ENCODE measurements at regions not wholly inside any gene's neighbourhood (a gene's known extent, or its start where the extent isn't known, plus 50 kb on each side); places are given as distances from the start of the nearest gene placed in this dataset.

- Histone ChIP-seq H3K4me3 (no peak overlapping the region), H3K27me3 (no peaks in the 10 kb centered on the region), H3K27ac (no peak overlapping the region), H3K9me3 (no peaks in the 10 kb centered on the region), H3K4me1 (peaks cover 0 to 19% (median 6%) of the 10 kb centered on the region in 4 donors), H3K36me3 (no peaks in the 10 kb centered on the region)
- no peak for DNase-seq
- WGBS, 2 donors (ENCODE audit: low coverage in 1 of 2), result 88 to 100% methylated on average over 1 to 2 of the region's 2 CpGs
- intact Hi-C loops (cut with DNase I; ENCODE audit: low total_unique reads) (no loop called here), in situ Hi-C loops (cut with MboI; ENCODE audit: low pct_ligation_motif_present in 1 of 4, low pct_unique_long_range_greater_than_20kb in 1 of 4, low sequenced_read_pairs in 3 of 4) (loop anchor here in 1 of 4 donors (25.0 kb wide), 1 partner anchor 388 kb away; no protein-coding TSS in a partner anchor)
- TF ChIP-seq EP300 (IDR thresholded peaks at IDR 0.05; ENCODE audit: low read depth) (no peak), POLR2AphosphoS5 (IDR thresholded peaks at IDR 0.05) (no peak)
These were observed 364.0 kb upstream of the IL12A start for GRCh38 chr3:159624616-159625015.

GRCh38 chr3:159625594-159625993 lies 363.0 kb upstream of the IL12A start:
- H3K27ac ChIP-seq, result no peak overlapping the region
- no peaks in the 10 kb centered on the region for H3K27me3 ChIP-seq
- no peak overlapping the region for H3K4me3 ChIP-seq
- peaks cover 0 to 19% (median 6%) of the 10 kb centered on the region in 4 donors for H3K4me1 ChIP-seq
- in situ Hi-C loops (cut with MboI; ENCODE audit: low pct_ligation_motif_present in 1 of 4, low pct_unique_long_range_greater_than_20kb in 1 of 4, low sequenced_read_pairs in 3 of 4), result no loop called here
- no peaks in the 10 kb centered on the region for H3K36me3 ChIP-seq
- intact Hi-C loops (cut with DNase I; ENCODE audit: low total_unique reads), result no loop called here
- DNase-seq, result no peak
- no peaks in the 10 kb centered on the region for H3K9me3 ChIP-seq
- 93 to 97% methylated on average over 4 of the region's 4 CpGs for WGBS, 2 donors (ENCODE audit: low coverage in 1 of 2)
- TF ChIP-seq POLR2AphosphoS5 (IDR thresholded peaks at IDR 0.05) (no peak), CTCF (IDR thresholded peaks at IDR 0.05) (no peak), POLR2A (IDR thresholded peaks at IDR 0.05) (no peak), EP300 (IDR thresholded peaks at IDR 0.05; ENCODE audit: low read depth) (no peak)

- 42% methylated on average over 1 of the region's 1 CpG; no CpG with 5 or more reads in 1 of the 2 donors for WGBS, 2 donors (ENCODE audit: low coverage in 1 of 2)
- no peak for DNase-seq
- intact Hi-C loops (cut with DNase I; ENCODE audit: low total_unique reads), result no loop called here
- TF ChIP-seq POLR2A (IDR thresholded peaks at IDR 0.05) (no peak), POLR2AphosphoS5 (IDR thresholded peaks at IDR 0.05) (no peak), EP300 (IDR thresholded peaks at IDR 0.05; ENCODE audit: low read depth) (no peak), CTCF (IDR thresholded peaks at IDR 0.05) (no peak)
- Histone ChIP-seq H3K27ac (no peak overlapping the region), H3K9me3 (no peaks in the 10 kb centered on the region), H3K36me3 (no peaks in the 10 kb centered on the region), H3K4me3 (no peak overlapping the region), H3K27me3 (no peaks in the 10 kb centered on the region), H3K4me1 (peaks cover 0 to 19% (median 6%) of the 10 kb centered on the region in 4 donors)
- in situ Hi-C loops (cut with MboI; ENCODE audit: low pct_ligation_motif_present in 1 of 4, low pct_unique_long_range_greater_than_20kb in 1 of 4, low sequenced_read_pairs in 3 of 4), result no loop called here
These were observed 362.0 kb upstream of the IL12A start for GRCh38 chr3:159626598-159626997.

- 88 to 94% methylated on average over 2 of the region's 2 CpGs for WGBS, 2 donors (ENCODE audit: low coverage in 1 of 2)
- Histone ChIP-seq H3K27ac (peak overlapping the region in 1 of 4 donors; percentile 46), H3K4me1 (peaks cover 0 to 19% (median 6%) of the 10 kb centered on the region in 4 donors), H3K27me3 (no peaks in the 10 kb centered on the region), H3K9me3 (no peaks in the 10 kb centered on the region), H3K4me3 (no peak overlapping the region), H3K36me3 (no peaks in the 10 kb centered on the region)
- DNase-seq, result no peak
- in situ Hi-C loops (cut with MboI; ENCODE audit: low pct_ligation_motif_present in 1 of 4, low pct_unique_long_range_greater_than_20kb in 1 of 4, low sequenced_read_pairs in 3 of 4), result no loop called here
- intact Hi-C loops (cut with DNase I; ENCODE audit: low total_unique reads), result no loop called here
- TF ChIP-seq POLR2A (IDR thresholded peaks at IDR 0.05), result no peak
- TF ChIP-seq CTCF (IDR thresholded peaks at IDR 0.05), result no peak
- TF ChIP-seq EP300 (IDR thresholded peaks at IDR 0.05; ENCODE audit: low read depth), result no peak
- no peak for TF ChIP-seq POLR2AphosphoS5 (IDR thresholded peaks at IDR 0.05)
These were observed 361.4 kb upstream of the IL12A start for GRCh38 chr3:159627229-159627628.

- no peaks in the 10 kb centered on the region for H3K36me3 ChIP-seq
- no peak overlapping the region for H3K4me3 ChIP-seq
- no peaks in the 10 kb centered on the region for H3K27me3 ChIP-seq
- peak overlapping the region in 1 of 4 donors; percentile 46 for H3K27ac ChIP-seq
- no peaks in the 10 kb centered on the region for H3K9me3 ChIP-seq
- peak; percentile 12 for DNase-seq
- peaks cover 0 to 19% (median 6%) of the 10 kb centered on the region in 4 donors for H3K4me1 ChIP-seq
- 34% methylated on average over 4 of the region's 4 CpGs for WGBS, 2 donors (ENCODE audit: low coverage in 1 of 2)
- no peak for TF ChIP-seq POLR2A (IDR thresholded peaks at IDR 0.05)
- no peak for TF ChIP-seq POLR2AphosphoS5 (IDR thresholded peaks at IDR 0.05)
- no peak for TF ChIP-seq EP300 (IDR thresholded peaks at IDR 0.05; ENCODE audit: low read depth)
- no peak for TF ChIP-seq CTCF (IDR thresholded peaks at IDR 0.05)
- in situ Hi-C loops (cut with MboI; ENCODE audit: low pct_ligation_motif_present in 1 of 4, low pct_unique_long_range_greater_than_20kb in 1 of 4, low sequenced_read_pairs in 3 of 4) (no loop called here), intact Hi-C loops (cut with DNase I; ENCODE audit: low total_unique reads) (no loop called here)
These were observed 361.0 kb upstream of the IL12A start for GRCh38 chr3:159627634-159628033.
